NOMO-1 treated with dmso at 0.1 percent for 144 hours (cell line): ENCODE measurements at regions not wholly inside any gene's neighbourhood (a gene's known extent, or its start where the extent isn't known, plus 50 kb on each side); places are given as distances from the start of the nearest gene placed in this dataset.

Source experiments
- DNase-seq: peaks from one replicate; lab custom pipeline; 2025; ENCODE audit not compliant: unreplicated experiment; lab: John Stamatoyannopoulos, UW

- DNase-seq = no peak
Measured at GRCh38 chr18:64888956-64889355, 740.1 kb upstream of the LINC00305 start.

- DNase-seq = no peak
Measured at GRCh38 chr18:64886995-64887394, 738.1 kb upstream of the LINC00305 start.

- no peak for DNase-seq
Measured at GRCh38 chr18:64882896-64883295, 734.0 kb upstream of the LINC00305 start.

GRCh38 chr18:64876833-64877232, 727.9 kb upstream of the LINC00305 start:
- no peak for DNase-seq

GRCh38 chr18:64872710-64873458, 724.0 kb upstream of the LINC00305 start:
- no peak for DNase-seq

GRCh38 chr18:64854112-64854511, 705.2 kb upstream of the LINC00305 start:
- no peak for DNase-seq

GRCh38 chr18:64852281-64852680, 703.4 kb upstream of the LINC00305 start:
- no peak for DNase-seq

GRCh38 chr18:64851726-64852125, 702.8 kb upstream of the LINC00305 start:
- no peak for DNase-seq

- DNase-seq = no peak
Measured at GRCh38 chr18:64850791-64851190, 701.9 kb upstream of the LINC00305 start.

- no peak for DNase-seq
Measured at GRCh38 chr18:64840911-64841701, 692.2 kb upstream of the LINC00305 start.

GRCh38 chr18:64810354-64810753, 661.5 kb upstream of the LINC00305 start:
- DNase-seq = no peak

GRCh38 chr18:64809801-64810200, 660.9 kb upstream of the LINC00305 start:
- no peak for DNase-seq

- no peak for DNase-seq
Measured at GRCh38 chr18:64807560-64807959, 658.7 kb upstream of the LINC00305 start.

GRCh38 chr18:64806691-64807090, 657.8 kb upstream of the LINC00305 start:
- DNase-seq = no peak

GRCh38 chr18:64806232-64806631, 657.3 kb upstream of the LINC00305 start:
- no peak for DNase-seq

GRCh38 chr18:64803471-64803870, 654.6 kb upstream of the LINC00305 start:
- no peak for DNase-seq

- DNase-seq = no peak
Measured at GRCh38 chr18:64800151-64800550, 651.3 kb upstream of the LINC00305 start.

GRCh38 chr18:64799376-64799775, 650.5 kb upstream of the LINC00305 start:
- no peak for DNase-seq

- DNase-seq = no peak
Measured at GRCh38 chr18:64791236-64791635, 642.3 kb upstream of the LINC00305 start.

GRCh38 chr18:64785686-64786085, 636.8 kb upstream of the LINC00305 start:
- DNase-seq = no peak

- DNase-seq = no peak
Measured at GRCh38 chr18:64777556-64777955, 628.7 kb upstream of the LINC00305 start.

- DNase-seq = no peak
Measured at GRCh38 chr18:64765908-64766307, 617.0 kb upstream of the LINC00305 start.
